ENCODE measurements at regions not wholly inside any gene's neighbourhood (a gene's known extent, or its start where the extent isn't known, plus 50 kb on each side); places are given as distances from the start of the nearest gene placed in this dataset.

- TF ChIP-seq ZNF266 (tag by site-specific recombination; IDR thresholded peaks at IDR 0.05; ENCODE audit: low read depth) (no peak), HOXA7 (CRISPR knock-in tag; IDR thresholded peaks at IDR 0.05; ENCODE audit: borderline replicate concordance) (no peak), ZNF132 (tag by site-specific recombination; IDR thresholded peaks at IDR 0.05; ENCODE audit: borderline replicate concordance) (no peak)
- TF ChIP-seq, protein P1, sequence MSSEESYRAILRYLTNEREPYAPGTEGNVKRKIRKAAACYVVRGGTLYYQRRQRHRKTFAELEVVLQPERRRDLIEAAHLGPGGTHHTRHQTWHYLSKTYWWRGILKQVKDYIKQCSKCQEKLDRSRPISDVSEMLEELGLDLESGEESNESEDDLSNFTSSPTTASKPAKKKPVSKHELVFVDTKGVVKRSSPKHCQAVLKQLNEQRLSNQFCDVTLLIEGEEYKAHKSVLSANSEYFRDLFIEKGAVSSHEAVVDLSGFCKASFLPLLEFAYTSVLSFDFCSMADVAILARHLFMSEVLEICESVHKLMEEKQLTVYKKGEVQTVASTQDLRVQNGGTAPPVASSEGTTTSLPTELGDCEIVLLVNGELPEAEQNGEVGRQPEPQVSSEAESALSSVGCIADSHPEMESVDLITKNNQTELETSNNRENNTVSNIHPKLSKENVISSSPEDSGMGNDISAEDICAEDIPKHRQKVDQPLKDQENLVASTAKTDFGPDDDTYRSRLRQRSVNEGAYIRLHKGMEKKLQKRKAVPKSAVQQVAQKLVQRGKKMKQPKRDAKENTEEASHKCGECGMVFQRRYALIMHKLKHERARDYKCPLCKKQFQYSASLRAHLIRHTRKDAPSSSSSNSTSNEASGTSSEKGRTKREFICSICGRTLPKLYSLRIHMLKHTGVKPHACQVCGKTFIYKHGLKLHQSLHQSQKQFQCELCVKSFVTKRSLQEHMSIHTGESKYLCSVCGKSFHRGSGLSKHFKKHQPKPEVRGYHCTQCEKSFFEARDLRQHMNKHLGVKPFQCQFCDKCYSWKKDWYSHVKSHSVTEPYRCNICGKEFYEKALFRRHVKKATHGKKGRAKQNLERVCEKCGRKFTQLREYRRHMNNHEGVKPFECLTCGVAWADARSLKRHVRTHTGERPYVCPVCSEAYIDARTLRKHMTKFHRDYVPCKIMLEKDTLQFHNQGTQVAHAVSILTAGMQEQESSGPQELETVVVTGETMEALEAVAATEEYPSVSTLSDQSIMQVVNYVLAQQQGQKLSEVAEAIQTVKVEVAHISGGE (tag by site-specific recombination; conservative IDR thresholded peaks at IDR 0.05; ENCODE audit: low read depth): no peak
Observed at GRCh38 chr2:15804691-15805090, 135.7 kb upstream of the MYCN start.
